ENCODE measurements at regions not wholly inside any gene's neighbourhood (a gene's known extent, or its start where the extent isn't known, plus 50 kb on each side); places are given as distances from the start of the nearest gene placed in this dataset.

GRCh38 chr11:70650075-70650909, 252.0 kb downstream of the CTTN start (continued):
- TF ChIP-seq EWSR1 (IDR thresholded peaks at IDR 0.05; ENCODE audit: borderline replicate concordance, low read depth, partially characterized antibody), result no peak
- TF ChIP-seq USF1 (CRISPR knock-in tag; IDR thresholded peaks at IDR 0.05), result peak; percentile 55
- TF ChIP-seq NCOA6 (IDR thresholded peaks at IDR 0.05), result peak; percentile 98
- no peak for TF ChIP-seq RAD51 (IDR thresholded peaks at IDR 0.05; ENCODE audit: borderline replicate concordance, low read depth)
- TF ChIP-seq CBX3 (IDR thresholded peaks at IDR 0.05; ENCODE audit: borderline replicate concordance in 1 of 2, low read length in 2 of 2), result peak; percentile 71 to 77
- TF ChIP-seq GTF2E2 (tag; IDR thresholded peaks at IDR 0.05), result no peak
- TF ChIP-seq E2F4 (CRISPR knock-in tag; IDR thresholded peaks at IDR 0.05; ENCODE audit: low read depth), result peak; percentile 92
- TF ChIP-seq ZZZ3 (IDR thresholded peaks at IDR 0.05), result no peak
- TF ChIP-seq ZNF76 (CRISPR knock-in tag; IDR thresholded peaks at IDR 0.05; ENCODE audit: borderline replicate concordance), result no peak; the same call in 1 of the 2 replicates
- TF ChIP-seq ARID2 (IDR thresholded peaks at IDR 0.05), result no peak
- TF ChIP-seq CTCFL (IDR thresholded peaks at IDR 0.05; ENCODE audit: borderline replicate concordance, insufficient read depth, low read depth, low read length, poor library complexity, severe bottlenecking), result no peak
- no peak for TF ChIP-seq RBFOX2 (IDR thresholded peaks at IDR 0.05; ENCODE audit: low read depth, low read length)
- no peak for TF ChIP-seq COPS2 (conservative IDR thresholded peaks at IDR 0.05)
- no peak for TF ChIP-seq WHSC1 (IDR thresholded peaks at IDR 0.05; ENCODE audit: low read length)
- TF ChIP-seq SP1 (CRISPR knock-in tag; IDR thresholded peaks at IDR 0.05), result 0 out of 2 replicates have a peak, but pooled peaks have one; percentile 31
- TF ChIP-seq ATF1 (CRISPR knock-in tag; IDR thresholded peaks at IDR 0.05), result peak; percentile 66
- no peak for TF ChIP-seq ATF1 (tag; IDR thresholded peaks at IDR 0.05)
- TF ChIP-seq CUX1 (CRISPR knock-in tag; IDR thresholded peaks at IDR 0.05), result no peak

Measured in K562 (cell line).